Mucosa of descending colon (tissue), 3 donors: ENCODE measurements at regions not wholly inside any gene's neighbourhood (a gene's known extent, or its start where the extent isn't known, plus 50 kb on each side); places are given as distances from the start of the nearest gene placed in this dataset.

ENCODE experiments used
- ATAC-seq: fragments of 200-7000 bp; cut with Tn5 transposase; one replicate; pipeline ENCODE4 v1.9.1; 2020; ENCODE audit warnings: mild to moderate bottlenecking, moderate library complexity
- DNase-seq, 3 donors: peaks; one replicate each; pipeline ENCODE4 v3.0.0-alpha.2; 2020
- H3K36me3 ChIP-seq: fragments of 200-600 bp; one replicate; pipeline ENCODE4 v1.8.0; 2021; ENCODE audit warnings: low read depth, mild to moderate bottlenecking
- H3K4me1 ChIP-seq: fragments of 200-600 bp; one replicate; pipeline ENCODE4 v1.8.0; 2021; ENCODE audit warnings: low read depth, mild to moderate bottlenecking
- H3K4me3 ChIP-seq: fragments of 200-600 bp; one replicate; pipeline ENCODE4 v1.8.0; 2021; ENCODE audit warnings: mild to moderate bottlenecking
- H3K9me3 ChIP-seq: fragments of 200-600 bp; one replicate; pipeline ENCODE4 v1.8.0; 2021; ENCODE audit warnings: mild to moderate bottlenecking
- intact Hi-C, 2 donors: fragments of 100-400 bp; cut with DNase I in 1 of 2; cut with micrococcal nuclease in 1 of 2; formaldehyde crosslinking; loops; one replicate each; pipeline versions ENCODE4 v1.11.0 to v1.11.1; 2022; cut with DNase I, micrococcal nuclease
- TF ChIP-seq, protein P1 (sequence below): fragments of 200-600 bp; IDR thresholded peaks from one replicate; pipeline ENCODE4 v1.8.0; 2022; ENCODE audit warnings: antibody characterized with exemption, mild to moderate bottlenecking
- donor health status: DM: no; HTN: no; CAD: no; lungs with moderate emphysema.
- donor health status: DM: no; HTN: no; CAD: no.
- donor health status: DM: no; HTN: yes; CAD: no.

DNA sequence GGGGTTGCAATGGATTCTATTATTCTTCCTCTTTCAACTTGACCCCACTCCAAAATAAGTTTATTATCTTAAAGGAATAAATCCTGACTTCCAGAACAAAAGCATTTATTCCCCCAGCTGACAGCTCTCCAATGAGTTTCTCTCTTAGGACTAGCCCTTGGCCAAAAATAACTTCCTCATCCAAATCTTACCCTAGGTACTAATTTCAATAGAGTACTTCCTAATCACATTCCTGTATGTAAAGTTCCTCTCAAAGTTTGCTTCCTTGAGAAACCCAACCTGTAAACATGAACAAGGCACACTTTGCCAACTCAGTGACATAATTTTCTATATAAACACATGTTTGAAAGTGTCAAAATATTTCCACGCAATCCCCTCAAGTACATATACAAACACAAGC is 671.2 kb upstream of the GALNTL6 start:
- H3K4me3 ChIP-seq, result no peak overlapping the region
- TF ChIP-seq, protein P1, sequence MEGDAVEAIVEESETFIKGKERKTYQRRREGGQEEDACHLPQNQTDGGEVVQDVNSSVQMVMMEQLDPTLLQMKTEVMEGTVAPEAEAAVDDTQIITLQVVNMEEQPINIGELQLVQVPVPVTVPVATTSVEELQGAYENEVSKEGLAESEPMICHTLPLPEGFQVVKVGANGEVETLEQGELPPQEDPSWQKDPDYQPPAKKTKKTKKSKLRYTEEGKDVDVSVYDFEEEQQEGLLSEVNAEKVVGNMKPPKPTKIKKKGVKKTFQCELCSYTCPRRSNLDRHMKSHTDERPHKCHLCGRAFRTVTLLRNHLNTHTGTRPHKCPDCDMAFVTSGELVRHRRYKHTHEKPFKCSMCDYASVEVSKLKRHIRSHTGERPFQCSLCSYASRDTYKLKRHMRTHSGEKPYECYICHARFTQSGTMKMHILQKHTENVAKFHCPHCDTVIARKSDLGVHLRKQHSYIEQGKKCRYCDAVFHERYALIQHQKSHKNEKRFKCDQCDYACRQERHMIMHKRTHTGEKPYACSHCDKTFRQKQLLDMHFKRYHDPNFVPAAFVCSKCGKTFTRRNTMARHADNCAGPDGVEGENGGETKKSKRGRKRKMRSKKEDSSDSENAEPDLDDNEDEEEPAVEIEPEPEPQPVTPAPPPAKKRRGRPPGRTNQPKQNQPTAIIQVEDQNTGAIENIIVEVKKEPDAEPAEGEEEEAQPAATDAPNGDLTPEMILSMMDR, result no peak
- H3K4me1 ChIP-seq, result no peaks in the 10 kb centered on the region
- intact Hi-C loops, result no loop called here
- H3K36me3 ChIP-seq, result no peaks in the 10 kb centered on the region
- ATAC-seq (no peak), DNase-seq (no peak)
- no peaks in the 10 kb centered on the region for H3K9me3 ChIP-seq

- DNase-seq (no peak), ATAC-seq (no peak)
- H3K36me3 ChIP-seq, result no peaks in the 10 kb centered on the region
- H3K9me3 ChIP-seq, result no peaks in the 10 kb centered on the region
- intact Hi-C loops, result no loop called here
- TF ChIP-seq, protein P1, result no peak
- no peak overlapping the region for H3K4me3 ChIP-seq
- no peaks in the 10 kb centered on the region for H3K4me1 ChIP-seq
Measured at GRCh38 chr4:171130256-171130801, 682.9 kb upstream of the GALNTL6 start.

DNA sequence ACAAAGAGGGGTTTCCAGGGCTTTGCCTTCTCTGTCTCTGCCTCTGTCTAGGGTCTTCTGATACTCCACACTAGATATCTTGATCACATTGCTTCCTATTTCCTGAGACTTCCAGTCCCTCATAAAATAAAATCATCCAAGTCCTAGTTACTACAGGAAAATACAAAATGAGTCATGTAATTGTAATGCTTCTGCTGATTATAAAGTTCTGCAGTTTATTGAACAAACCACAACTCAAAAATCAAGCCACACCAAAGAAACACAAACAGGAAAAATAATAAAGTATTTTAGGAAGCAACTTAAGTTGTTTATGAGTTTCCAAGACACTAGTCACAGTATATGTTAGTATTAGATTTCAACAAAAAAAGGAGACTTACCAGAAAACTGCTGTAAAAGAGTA is 695.1 kb upstream of the GALNTL6 start:
- TF ChIP-seq, protein P1, result no peak
- no peaks in the 10 kb centered on the region for H3K4me1 ChIP-seq
- intact Hi-C loops, result no loop called here
- DNase-seq (no peak), ATAC-seq (no peak)
- no peaks in the 10 kb centered on the region for H3K36me3 ChIP-seq
- H3K9me3 ChIP-seq, result peaks cover 12% of the 10 kb centered on the region
- H3K4me3 ChIP-seq, result no peak overlapping the region

DNA sequence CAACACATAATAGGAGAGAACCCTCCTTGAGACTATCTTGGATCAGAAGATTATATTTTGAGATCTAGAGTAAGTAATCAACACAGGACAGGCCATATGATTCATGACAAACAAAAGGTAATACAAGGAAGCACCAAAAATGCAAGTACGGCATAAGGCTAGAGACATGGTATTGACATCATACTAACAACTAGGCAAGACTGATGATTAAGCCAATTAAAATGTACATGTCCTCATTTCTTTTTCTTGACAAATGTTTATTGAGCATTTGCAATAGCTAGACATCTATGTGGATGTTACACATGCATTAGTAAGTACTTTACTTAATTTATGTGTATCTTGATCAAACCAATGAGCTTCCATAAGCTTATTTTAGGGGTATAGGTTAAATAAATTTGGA is 695.7 kb upstream of the GALNTL6 start:
- no peaks in the 10 kb centered on the region for H3K4me1 ChIP-seq
- no peak overlapping the region for H3K4me3 ChIP-seq
- DNase-seq, result no peak
- no peaks in the 10 kb centered on the region for H3K36me3 ChIP-seq
- ATAC-seq, result no peak
- peaks cover 12% of the 10 kb centered on the region for H3K9me3 ChIP-seq
- TF ChIP-seq, protein P1, result no peak
- intact Hi-C loops, result no loop called here

- no peak for DNase-seq
- Histone ChIP-seq H3K36me3 (no peaks in the 10 kb centered on the region), H3K4me3 (no peak overlapping the region), H3K9me3 (no peaks in the 10 kb centered on the region), H3K4me1 (no peaks in the 10 kb centered on the region)
- no peak for ATAC-seq
- TF ChIP-seq, protein P1, result no peak
- intact Hi-C loops, result no loop called here
Measured at GRCh38 chr4:171101845-171102244, 711.4 kb upstream of the GALNTL6 start.

GRCh38 chr4:171087089-171087488 is 726.1 kb upstream of the GALNTL6 start:
- H3K36me3 ChIP-seq, result no peaks in the 10 kb centered on the region
- H3K4me1 ChIP-seq, result no peaks in the 10 kb centered on the region
- TF ChIP-seq, protein P1, result no peak

More at GRCh38 chr4:171087089-171087488, 726.1 kb upstream of the GALNTL6 start:
- ATAC-seq, result no peak
- Histone ChIP-seq H3K9me3 (peaks cover 6% of the 10 kb centered on the region), H3K4me3 (no peak overlapping the region)
- intact Hi-C loops, result no loop called here
- DNase-seq, result no peak
